WTC11 (cell line): ENCODE measurements at regions not wholly inside any gene's neighbourhood (a gene's known extent, or its start where the extent isn't known, plus 50 kb on each side); places are given as distances from the start of the nearest gene placed in this dataset.

Source experiments
- ATAC-seq: fragments of 200-7000 bp; cut with Tn5 transposase; 2 replicates; pipeline ENCODE4 v1.10.0; 2021; ENCODE audit warnings: mild to moderate bottlenecking, moderate library complexity
- CTCF ChIA-PET: fragments of 300-600 bp; sonication (Branson Sonifier 250); formaldehyde crosslinking; loops from one replicate; lab custom pipeline; 2021; ENCODE audit warnings: antibody characterized with exemption; lab: Charles Lee
- POLR2A ChIA-PET: fragments of 350-600 bp; sonication (Branson Sonifier 250); formaldehyde crosslinking; loops from one replicate; lab custom pipeline; 2021; ENCODE audit warnings: antibody characterized with exemption; lab: Charles Lee
- DNase-seq: peaks from one replicate; pipeline ENCODE4 v3.0.0; 2021; ENCODE audit warnings: low spot score
- H3K27ac Mint-ChIP-seq: 2 replicates; pipeline ENCODE4 v1.8.0; 2021; ENCODE audit warnings: mixed read lengths
- H3K27me3 Mint-ChIP-seq: 2 replicates; pipeline ENCODE4 v1.8.0; 2021; ENCODE audit warnings: low read depth, mild to moderate bottlenecking, moderate library complexity, mixed read lengths
- H3K36me3 Mint-ChIP-seq: 2 replicates; pipeline ENCODE4 v1.8.0; 2021; ENCODE audit warnings: mixed read lengths
- H3K4me1 Mint-ChIP-seq: 2 replicates; pipeline ENCODE4 v1.8.0; 2022; ENCODE audit warnings: mixed read lengths
- H3K4me3 Mint-ChIP-seq: 2 replicates; pipeline ENCODE4 v1.8.0; 2021; ENCODE audit warnings: mild to moderate bottlenecking, moderate library complexity, mixed read lengths
- H3K9me3 Mint-ChIP-seq: 2 replicates; pipeline ENCODE4 v1.8.0; 2021; ENCODE audit warnings: mixed read lengths
- ATF1 ChIP-seq: sonication (generic); formaldehyde crosslinking; IDR thresholded peaks from 2 replicates; pipeline ENCODE4 v1.8.1; 2023; ENCODE audit warnings: mild to moderate bottlenecking, moderate library complexity, missing genetic modification reagents
- ELF4 ChIP-seq: sonication (generic); formaldehyde crosslinking; IDR thresholded peaks from 2 replicates; pipeline ENCODE4 v1.8.1; 2022; ENCODE audit warnings: low read depth, mild to moderate bottlenecking, moderate library complexity, missing genetic modification reagents
- FOXP1 ChIP-seq: sonication (generic); formaldehyde crosslinking; IDR thresholded peaks from 2 replicates; pipeline ENCODE4 v1.8.0; 2022; ENCODE audit warnings: missing genetic modification reagents, mild to moderate bottlenecking, moderate library complexity, borderline replicate concordance
- KAT7 ChIP-seq: sonication (generic); formaldehyde crosslinking; IDR thresholded peaks from 2 replicates; pipeline ENCODE4 v1.8.1; 2023; ENCODE audit warnings: missing genetic modification reagents, mild to moderate bottlenecking, borderline replicate concordance
- MAX ChIP-seq: sonication (generic); formaldehyde crosslinking; IDR thresholded peaks from 2 replicates; pipeline ENCODE4 v1.8.0; 2022; ENCODE audit warnings: mild to moderate bottlenecking, missing genetic modification reagents
- MLX ChIP-seq: sonication (generic); formaldehyde crosslinking; IDR thresholded peaks from 2 replicates; pipeline ENCODE4 v1.8.1; 2023; ENCODE audit warnings: mild to moderate bottlenecking, missing genetic modification reagents, moderate library complexity
- RELA ChIP-seq: sonication (generic); formaldehyde crosslinking; IDR thresholded peaks from 2 replicates; pipeline ENCODE4 v1.8.1; 2022; ENCODE audit warnings: missing genetic modification reagents, mild to moderate bottlenecking, borderline replicate concordance
- RORB ChIP-seq: fragments of 250-450 bp; sonication (Bioruptor Pico); IDR thresholded peaks from 2 replicates; pipeline ENCODE4 v1.9.0; 2021; ENCODE audit warnings: mild to moderate bottlenecking
- TP53 ChIP-seq: sonication (generic); formaldehyde crosslinking; IDR thresholded peaks from 2 replicates; pipeline ENCODE4 v1.8.1; 2023; ENCODE audit warnings: mild to moderate bottlenecking, missing genetic modification reagents
- ZNF138 ChIP-seq: sonication (generic); formaldehyde crosslinking; conservative IDR thresholded peaks from 2 replicates; pipeline ENCODE4 v1.8.1; 2022; ENCODE audit warnings: mild to moderate bottlenecking, moderate library complexity, missing genetic modification reagents
- ZNF263 ChIP-seq: sonication (generic); formaldehyde crosslinking; IDR thresholded peaks from 2 replicates; pipeline ENCODE4 v1.8.1; 2022; ENCODE audit warnings: low read depth, mild to moderate bottlenecking, moderate library complexity, missing genetic modification reagents

- Mint-ChIP-seq H3K36me3 (no peaks in the 10 kb centered on the region), H3K9me3 (peaks cover 5% of the 10 kb centered on the region), H3K27me3 (peaks cover 3% of the 10 kb centered on the region; the same call in 1 of the 2 replicates), H3K27ac (no peak overlapping the region), H3K4me1 (peaks cover 4% of the 10 kb centered on the region), H3K4me3 (no peak overlapping the region)
- TF ChIP-seq MAX (no peak), RELA (CRISPR knock-in tag) (no peak), ZNF263 (CRISPR knock-in tag) (no peak), ZNF138 (CRISPR knock-in tag) (no peak), KAT7 (CRISPR knock-in tag) (no peak), FOXP1 (CRISPR knock-in tag) (no peak), ELF4 (CRISPR knock-in tag) (no peak), RORB (CRISPR knock-in tag) (no peak)
- CTCF ChIA-PET, result no interaction called here
- ATAC-seq (no peak), DNase-seq (no peak)
- POLR2A ChIA-PET, result no interaction called here
Observed at GRCh38 chr14:75374911-75375310, 52.9 kb upstream of the JDP2 start.

- Mint-ChIP-seq H3K36me3 (no peaks in the 10 kb centered on the region), H3K9me3 (peaks cover 5% of the 10 kb centered on the region), H3K27ac (no peak overlapping the region), H3K27me3 (peaks cover 3% of the 10 kb centered on the region; the same call in 1 of the 2 replicates), H3K4me1 (peaks cover 11% of the 10 kb centered on the region), H3K4me3 (no peak overlapping the region)
- CTCF ChIA-PET, result no interaction called here
- no peak for ATAC-seq
- no peak for DNase-seq
- no peak for TF ChIP-seq MLX (CRISPR knock-in tag)
- no peak for TF ChIP-seq TP53
- no peak for TF ChIP-seq ATF1 (CRISPR knock-in tag)
- POLR2A ChIA-PET, result no interaction called here
Observed at GRCh38 chr14:75375983-75376382, 51.8 kb upstream of the JDP2 start.
